Eye (tissue), 1 donor: ENCODE measurements at regions not wholly inside any gene's neighbourhood (a gene's known extent, or its start where the extent isn't known, plus 50 kb on each side); places are given as distances from the start of the nearest gene placed in this dataset.

Experiments
- DNase-seq: peaks from one replicate; pipeline ENCODE4 v3.0.0-alpha.2; 2015

GRCh38 chr22:49142296-49142695 lies 685.4 kb downstream of the BRD1 start:
- DNase-seq = peak; percentile 65

- DNase-seq = no peak
These were observed 685.9 kb downstream of the BRD1 start for GRCh38 chr22:49141761-49142160.

GRCh38 chr22:49140911-49141665 lies 686.6 kb downstream of the BRD1 start:
- peak; percentile 33 for DNase-seq

- DNase-seq = no peak
These were observed 688.1 kb downstream of the BRD1 start for GRCh38 chr22:49139492-49140151.

- DNase-seq = no peak
These were observed 689.4 kb downstream of the BRD1 start for GRCh38 chr22:49138250-49138790.

GRCh38 chr22:49137206-49137840 lies 690.4 kb downstream of the BRD1 start:
- DNase-seq = peak; percentile 45

GRCh38 chr22:49136816-49137180 lies 690.9 kb downstream of the BRD1 start:
- DNase-seq = no peak

GRCh38 chr22:49136041-49136815 lies 691.4 kb downstream of the BRD1 start:
- DNase-seq = no peak

- no peak for DNase-seq
These were observed 693.6 kb downstream of the BRD1 start for GRCh38 chr22:49134076-49134475.

- DNase-seq = no peak
These were observed 694.1 kb downstream of the BRD1 start for GRCh38 chr22:49133541-49133940.

GRCh38 chr22:49132009-49132408 lies 695.7 kb downstream of the BRD1 start:
- no peak for DNase-seq

- no peak for DNase-seq
These were observed 697.9 kb downstream of the BRD1 start for GRCh38 chr22:49129736-49130135.

- DNase-seq = no peak
These were observed 698.8 kb downstream of the BRD1 start for GRCh38 chr22:49128874-49129273.

GRCh38 chr22:49124608-49125007 lies 703.1 kb downstream of the BRD1 start:
- no peak for DNase-seq

GRCh38 chr22:49123621-49124192 lies 704.0 kb downstream of the BRD1 start:
- DNase-seq = no peak

GRCh38 chr22:49119551-49119952 lies 708.1 kb downstream of the BRD1 start:
- DNase-seq = no peak

GRCh38 chr22:49118065-49118464 lies 709.6 kb downstream of the BRD1 start:
- DNase-seq = peak; percentile 50

- no peak for DNase-seq
These were observed 710.2 kb downstream of the BRD1 start for GRCh38 chr22:49117486-49117885.

GRCh38 chr22:49116486-49117120 lies 711.1 kb downstream of the BRD1 start:
- DNase-seq = no peak

GRCh38 chr22:49116021-49116420 lies 711.7 kb downstream of the BRD1 start:
- DNase-seq = no peak

GRCh38 chr22:49115197-49115596 lies 712.5 kb downstream of the BRD1 start:
- no peak for DNase-seq

- no peak for DNase-seq
These were observed 713.9 kb downstream of the BRD1 start for GRCh38 chr22:49113758-49114157.
